H9 (cell line): ENCODE measurements at regions not wholly inside any gene's neighbourhood (a gene's known extent, or its start where the extent isn't known, plus 50 kb on each side); places are given as distances from the start of the nearest gene placed in this dataset.
"Not testable (repeated sequence)": the region's sequence is repeated elsewhere in the genome, so short reads cannot be mapped to it uniquely, and the experiment has no call there.

Experiments
- DNase-seq: peaks from one replicate; pipeline ENCODE4 v3.0.0-alpha.2; 2017
- H2AFZ ChIP-seq: one replicate; pipeline ENCODE4 v1.6.1; 2013; ENCODE audit warnings: mild to moderate bottlenecking, low read length, control low read depth, moderate library complexity
- H2AK5ac ChIP-seq: 2 replicates; pipeline ENCODE4 v1.6.1; 2013; ENCODE audit warnings: low read length, control low read depth, mixed read lengths; ENCODE audit not compliant: insufficient read length
- H2BK120ac ChIP-seq: one replicate; pipeline ENCODE4 v1.6.1; 2013; ENCODE audit warnings: low read depth, mild to moderate bottlenecking, low read length, control low read depth, inconsistent platforms; ENCODE audit not compliant: poor library complexity, severe bottlenecking
- H2BK12ac ChIP-seq: 2 replicates; pipeline ENCODE4 v1.6.1; 2013; ENCODE audit warnings: low read length, control low read depth, mixed read lengths, low read depth; ENCODE audit not compliant: insufficient read length
- H2BK15ac ChIP-seq: 2 replicates; pipeline ENCODE4 v1.6.1; 2013; ENCODE audit warnings: low read depth, low read length, control low read depth
- H2BK20ac ChIP-seq: one replicate; pipeline ENCODE4 v1.6.1; 2013; ENCODE audit warnings: low read depth, mild to moderate bottlenecking, low read length, control low read depth, inconsistent platforms; ENCODE audit not compliant: poor library complexity, severe bottlenecking
- H2BK5ac ChIP-seq: 2 replicates; pipeline ENCODE4 v1.6.1; 2013; ENCODE audit warnings: low read length, control low read depth, mixed read lengths; ENCODE audit not compliant: insufficient read length
- H3K14ac ChIP-seq: 2 replicates; pipeline ENCODE4 v1.6.1; 2013; ENCODE audit warnings: low read length, control low read depth; ENCODE audit not compliant: insufficient read depth
- H3K18ac ChIP-seq: 2 replicates; pipeline ENCODE4 v1.6.1; 2013; ENCODE audit warnings: low read depth, mild to moderate bottlenecking, mixed read lengths, low read length, control low read depth; ENCODE audit not compliant: insufficient read length
- H3K23ac ChIP-seq: 2 replicates; pipeline ENCODE4 v1.6.1; 2013; ENCODE audit warnings: low read length, control low read depth, mixed read lengths, low read depth; ENCODE audit not compliant: insufficient read length
- H3K23me2 ChIP-seq: 2 replicates; pipeline ENCODE4 v1.6.1; 2013; ENCODE audit warnings: low read depth, mild to moderate bottlenecking, mixed read lengths, low read length, control low read depth; ENCODE audit not compliant: insufficient read length, poor library complexity, severe bottlenecking
- H3K27ac ChIP-seq: 2 replicates; pipeline ENCODE4 v1.5.1; 2013; ENCODE audit warnings: low read length, control low read depth, mixed read lengths, low read depth; ENCODE audit not compliant: insufficient read length
- H3K27me3 ChIP-seq: 2 replicates; pipeline ENCODE4 v1.6.1; 2013; ENCODE audit warnings: low read length, control low read depth, inconsistent platforms; ENCODE audit not compliant: insufficient read depth
- H3K4ac ChIP-seq: 2 replicates; pipeline ENCODE4 v1.6.1; 2013; ENCODE audit warnings: low read depth, mild to moderate bottlenecking, control low read depth, inconsistent platforms, low read length, moderate library complexity
- H3K4me1 ChIP-seq: 2 replicates; pipeline ENCODE4 v1.6.1; 2013; ENCODE audit warnings: low read length, control low read depth, inconsistent platforms; ENCODE audit not compliant: insufficient read depth
- H3K4me2 ChIP-seq: 2 replicates; pipeline ENCODE4 v1.6.1; 2013; ENCODE audit warnings: low read length, control low read depth, mixed read lengths; ENCODE audit not compliant: insufficient read length, insufficient read depth
- H3K56ac ChIP-seq: 2 replicates; pipeline ENCODE4 v1.6.1; 2013; ENCODE audit warnings: low read depth, mild to moderate bottlenecking, mixed read lengths, low read length, control low read depth; ENCODE audit not compliant: insufficient read length
- H3K79me1 ChIP-seq: 2 replicates; pipeline ENCODE4 v1.6.1; 2013; ENCODE audit warnings: low read depth, mild to moderate bottlenecking, moderate library complexity, low read length, control low read depth, inconsistent platforms; ENCODE audit not compliant: insufficient read depth, poor library complexity, severe bottlenecking
- H3K79me2 ChIP-seq: 2 replicates; pipeline ENCODE4 v1.6.1; 2013; ENCODE audit warnings: low read length, control low read depth, inconsistent platforms; ENCODE audit not compliant: insufficient read depth
- H3K9ac ChIP-seq: 2 replicates; pipeline ENCODE4 v1.6.1; 2013; ENCODE audit warnings: low read length, control low read depth, mixed read lengths; ENCODE audit not compliant: insufficient read length; ENCODE audit errors: extremely low read depth
- H3K9me3 ChIP-seq: one replicate; pipeline ENCODE4 v1.6.1; 2013; ENCODE audit warnings: low read depth, low read length, inconsistent platforms; ENCODE audit not compliant: control insufficient read depth
- H3T11ph ChIP-seq: one replicate; pipeline ENCODE4 v1.6.1; 2013; ENCODE audit warnings: mild to moderate bottlenecking, low read length, control low read depth, inconsistent platforms
- H4K20me1 ChIP-seq: one replicate; pipeline ENCODE4 v1.6.1; 2013; ENCODE audit not compliant: control insufficient read depth, insufficient read length, insufficient read depth
- H4K5ac ChIP-seq: 2 replicates; pipeline ENCODE4 v1.6.1; 2013; ENCODE audit warnings: low read depth, mild to moderate bottlenecking, mixed read lengths, low read length, control low read depth; ENCODE audit not compliant: insufficient read length
- H4K8ac ChIP-seq: replicated peaks from 2 replicates; pipeline ENCODE4 v1.6.1; 2013; ENCODE audit warnings: low read length, control low read depth, mixed read lengths, low read depth; ENCODE audit not compliant: insufficient read length
- H4K91ac ChIP-seq: 2 replicates; pipeline ENCODE4 v1.6.1; 2013; ENCODE audit warnings: low read depth, mild to moderate bottlenecking, moderate library complexity, mixed read lengths, low read length, control low read depth; ENCODE audit not compliant: insufficient read length
- H3K27ac Mint-ChIP-seq, 3 experiments: 2 replicates in 2 of 3; 3 replicates in 1 of 3; pipeline ENCODE4 v1.8.0; 2020 to 2021; ENCODE audit warnings: mixed read lengths in 3 of 3, mild to moderate bottlenecking in 1 of 3, moderate library complexity in 1 of 3
- H3K27me3 Mint-ChIP-seq: 2 replicates; pipeline ENCODE4 v1.8.0; 2021; ENCODE audit warnings: low read depth, mild to moderate bottlenecking, moderate library complexity, mixed read lengths
- H3K36me3 Mint-ChIP-seq, 3 experiments: 2 replicates in 2 of 3; 3 replicates in 1 of 3; pipeline ENCODE4 v1.8.0; 2020 to 2021; ENCODE audit warnings: low read depth in 3 of 3, mixed read lengths in 3 of 3; ENCODE audit not compliant: insufficient read depth in 1 of 3
- H3K4me1 Mint-ChIP-seq, 2 experiments: 2 replicates each; pipeline ENCODE4 v1.8.0; 2020; ENCODE audit warnings: mixed read lengths in 2 of 2
- H3K4me3 Mint-ChIP-seq, 2 experiments: 2 replicates in 1 of 2; 3 replicates in 1 of 2; pipeline ENCODE4 v1.8.0; 2020 to 2021; ENCODE audit warnings: mild to moderate bottlenecking in 2 of 2, mixed read lengths in 2 of 2, moderate library complexity in 1 of 2
- H3K9me3 Mint-ChIP-seq, 2 experiments: 2 replicates in 1 of 2; 3 replicates in 1 of 2; pipeline ENCODE4 v1.8.0; 2020; ENCODE audit warnings: mild to moderate bottlenecking in 2 of 2, mixed read lengths in 2 of 2, moderate library complexity in 1 of 2
- CTCF ChIP-seq: fragments of 200-600 bp; sonication (generic); conservative IDR thresholded peaks from 3 replicates; pipeline ENCODE4 v1.8.0; 2021; ENCODE audit warnings: antibody characterized with exemption, mild to moderate bottlenecking
- WGBS: extraction: QIAGEN DNeasy Blood & Tissue Kit; methylation state at CpG from one replicate; pipeline ENCODE4 v1.1.7; 2013; ENCODE audit warnings: missing lambda C conversion rate, low lambda C conversion rate, mixed read lengths; ENCODE audit not compliant: insufficient read length; ENCODE audit errors: extremely low coverage; 5-methylcytosine and 5-hydroxymethylcytosine counted together

- no peak overlapping the region for H3K27ac Mint-ChIP-seq
Measured at GRCh38 chr2:163919717-163920116, 183.9 kb upstream of the FIGN start.

GRCh38 chr2:163914486-163914885 is 178.7 kb upstream of the FIGN start:
- not testable (repeated sequence) for H3K4ac ChIP-seq

More at GRCh38 chr2:163919717-163920116, 183.9 kb upstream of the FIGN start:
- Histone ChIP-seq H3K79me2 (no peaks in the 10 kb centered on the region), H2BK12ac (no peak overlapping the region), H3K4ac (no peak overlapping the region), H3K18ac (no peak overlapping the region), H3K4me1 (no peaks in the 10 kb centered on the region), H2AFZ (no peak overlapping the region), H3K23ac (no peak overlapping the region), H3K14ac (no peak overlapping the region), H3K79me1 (no peaks in the 10 kb centered on the region), H2BK5ac (no peak overlapping the region), H3K23me2 (no peaks in the 10 kb centered on the region), H4K8ac (no peak overlapping the region), H2BK120ac (no peak overlapping the region), H4K20me1 (no peaks in the 10 kb centered on the region), H3K27ac (no peak overlapping the region), H3K9ac (no peak overlapping the region), H2BK15ac (no peak overlapping the region), H3K56ac (no peak overlapping the region), H3K4me2 (no peak overlapping the region), H4K91ac (no peak overlapping the region), H3K9me3 (no peaks in the 10 kb centered on the region), H2BK20ac (no peak overlapping the region), H4K5ac (no peak overlapping the region), H3T11ph (no peak overlapping the region), H3K27me3 (no peaks in the 10 kb centered on the region), H2AK5ac (no peak overlapping the region)
- H3K9me3 Mint-ChIP-seq = no peaks in the 10 kb centered on the region; a peak in 1 of 5 replicates
- no CpG with 5 or more reads among the region's 5 CpGs for WGBS
- no peak for TF ChIP-seq CTCF
- peaks cover 0 to 3% of the 10 kb centered on the region in 2 experiments; a peak in 1 of 4 replicates for H3K4me1 Mint-ChIP-seq
- H3K4me3 Mint-ChIP-seq = no peak overlapping the region
- no peak for DNase-seq
- no peaks in the 10 kb centered on the region for H3K27me3 Mint-ChIP-seq
- no peaks in the 10 kb centered on the region for H3K36me3 Mint-ChIP-seq

More at GRCh38 chr2:163914486-163914885, 178.7 kb upstream of the FIGN start:
- DNase-seq, H3K56ac ChIP-seq, H3K27me3 Mint-ChIP-seq, H3T11ph ChIP-seq, H4K5ac ChIP-seq, H3K79me1 ChIP-seq, H3K27ac ChIP-seq, H4K91ac ChIP-seq, H3K9ac ChIP-seq, H2BK12ac ChIP-seq, H3K4me2 ChIP-seq, H3K27me3 ChIP-seq, H2BK120ac ChIP-seq, H3K4me1 ChIP-seq, H3K23me2 ChIP-seq, H3K9me3 Mint-ChIP-seq, H3K79me2 ChIP-seq, H4K8ac ChIP-seq, H2AK5ac ChIP-seq, H3K4me1 Mint-ChIP-seq, H3K4me3 Mint-ChIP-seq, H2BK5ac ChIP-seq, H2BK20ac ChIP-seq, H3K27ac Mint-ChIP-seq, H2BK15ac ChIP-seq, H3K14ac ChIP-seq, H3K18ac ChIP-seq, H3K9me3 ChIP-seq, H3K23ac ChIP-seq, H2AFZ ChIP-seq, H3K36me3 Mint-ChIP-seq, H4K20me1 ChIP-seq: not testable (repeated sequence)
- WGBS = no CpG with 5 or more reads among the region's 19 CpGs
